GM23248 (cell line): ENCODE measurements at regions not wholly inside any gene's neighbourhood (a gene's known extent, or its start where the extent isn't known, plus 50 kb on each side); places are given as distances from the start of the nearest gene placed in this dataset.

Source experiments
- EZH2 ChIP-seq: fragments of 200-600 bp; sonication (generic); IDR thresholded peaks from 2 replicates; pipeline ENCODE4 v1.6.1; 2018; ENCODE audit warnings: antibody characterized with exemption, mild to moderate bottlenecking; ENCODE audit not compliant: insufficient read depth, poor library complexity, severe bottlenecking
- EZH2phosphoT487 ChIP-seq: fragments of 200-600 bp; sonication (generic); IDR thresholded peaks from 2 replicates; pipeline ENCODE4 v1.6.1; 2018; ENCODE audit warnings: antibody characterized with exemption, moderate library complexity, mild to moderate bottlenecking, low read depth; ENCODE audit not compliant: insufficient read depth

DNA sequence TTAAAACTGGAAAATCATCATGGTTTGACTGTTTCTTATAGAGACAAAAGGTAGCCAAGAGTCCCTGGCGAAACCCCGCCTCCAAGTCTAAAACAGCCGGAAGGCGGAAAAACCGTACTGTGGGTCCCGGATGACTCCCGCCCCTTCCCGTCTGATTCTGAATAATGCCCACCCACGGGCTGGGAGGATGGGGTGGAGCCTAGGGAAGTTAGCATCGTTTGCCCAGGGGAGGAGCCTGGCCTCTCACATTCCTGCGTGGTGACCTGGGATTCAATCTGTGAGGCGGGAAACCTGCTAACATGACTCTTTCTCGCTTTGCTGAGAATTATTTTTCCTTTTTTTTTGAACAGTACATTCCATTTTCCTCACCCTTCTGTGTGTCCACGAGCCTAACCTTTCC is 124.9 kb downstream of the KCNK1 start:
- no peak for TF ChIP-seq EZH2phosphoT487
- no peak for TF ChIP-seq EZH2
